WERI-Rb-1 (cell line): ENCODE measurements at regions not wholly inside any gene's neighbourhood (a gene's known extent, or its start where the extent isn't known, plus 50 kb on each side); places are given as distances from the start of the nearest gene placed in this dataset.
"Not testable (repeated sequence)": the region's sequence is repeated elsewhere in the genome, so short reads cannot be mapped to it uniquely, and the experiment has no call there.

Experiments
- DNase-seq: peaks from one replicate; pipeline ENCODE4 v3.0.0-alpha.2; 2020
- H3K27ac ChIP-seq: fragments of 250-450 bp; sonication (Bioruptor Pico); 2 replicates; pipeline ENCODE4 v1.5.1; 2020; ENCODE audit warnings: mild to moderate bottlenecking, moderate library complexity
- H3K27me3 ChIP-seq: fragments of 250-450 bp; sonication (Bioruptor Pico); 2 replicates; pipeline ENCODE4 v1.5.1; 2021; ENCODE audit warnings: mild to moderate bottlenecking, low read depth, moderate library complexity; ENCODE audit not compliant: insufficient read depth, severe bottlenecking
- H3K36me3 ChIP-seq: fragments of 250-450 bp; sonication (Bioruptor Pico); 2 replicates; pipeline ENCODE4 v1.5.1; 2020; ENCODE audit warnings: mild to moderate bottlenecking, moderate library complexity
- H3K4me3 ChIP-seq: 2 replicates; pipeline ENCODE4 v1.5.1; 2011; ENCODE audit warnings: low read depth, mild to moderate bottlenecking, control low read depth, low read length
- H3K9me3 ChIP-seq: fragments of 250-450 bp; sonication (Bioruptor Pico); 2 replicates; pipeline ENCODE4 v1.5.1; 2021; ENCODE audit warnings: mild to moderate bottlenecking, moderate library complexity; ENCODE audit not compliant: severe bottlenecking
- CTCF ChIP-seq: IDR thresholded peaks from 2 replicates; pipeline ENCODE4 v1.5.1; 2011; ENCODE audit warnings: low read depth, mild to moderate bottlenecking, control low read depth, inconsistent platforms, low read length

- Histone ChIP-seq H3K27me3 (no peaks in the 10 kb centered on the region), H3K9me3 (no peaks in the 10 kb centered on the region), H3K27ac (no peak overlapping the region), H3K4me3 (no peak overlapping the region), H3K36me3 (no peaks in the 10 kb centered on the region)
- no peak for DNase-seq
- TF ChIP-seq CTCF: no peak
Measured at GRCh38 chr13:89212186-89212585, 1541.0 kb downstream of the SLITRK5 start.

DNA sequence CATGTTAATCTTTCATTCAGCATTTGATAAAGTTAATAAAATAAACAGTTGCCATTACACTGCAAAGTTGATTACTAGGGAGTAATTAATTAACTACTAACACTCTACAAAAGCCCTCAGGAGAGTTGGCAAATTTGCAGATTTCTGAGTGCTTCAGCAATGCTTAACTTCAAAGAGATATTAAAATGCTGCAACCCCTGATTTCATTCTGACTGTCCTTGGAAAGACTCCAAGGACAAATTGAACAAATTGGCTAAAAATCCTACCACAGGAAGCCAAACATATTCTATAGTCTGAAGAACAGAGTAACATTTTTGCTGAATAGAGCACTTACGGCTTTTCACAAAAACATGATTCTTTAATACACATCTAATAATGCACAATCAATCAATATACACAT lies 1543.0 kb downstream of the SLITRK5 start:
- H3K27me3 ChIP-seq: no peaks in the 10 kb centered on the region
- H3K27ac ChIP-seq: no peak overlapping the region
- no peaks in the 10 kb centered on the region for H3K9me3 ChIP-seq
- H3K36me3 ChIP-seq: no peaks in the 10 kb centered on the region
- DNase-seq: no peak
- no peak for TF ChIP-seq CTCF
- H3K4me3 ChIP-seq: no peak overlapping the region

- H3K27ac ChIP-seq, H3K36me3 ChIP-seq, DNase-seq, H3K4me3 ChIP-seq, H3K9me3 ChIP-seq, H3K27me3 ChIP-seq: not testable (repeated sequence)
Measured at GRCh38 chr13:89215319-89215718, 1544.1 kb downstream of the SLITRK5 start.

GRCh38 chr13:89217813-89218212 lies 1546.6 kb downstream of the SLITRK5 start:
- Histone ChIP-seq H3K4me3 (no peak overlapping the region), H3K9me3 (no peaks in the 10 kb centered on the region), H3K27me3 (no peaks in the 10 kb centered on the region), H3K27ac (no peak overlapping the region), H3K36me3 (no peaks in the 10 kb centered on the region)
- TF ChIP-seq CTCF: no peak
- DNase-seq: no peak

- Histone ChIP-seq H3K36me3 (no peaks in the 10 kb centered on the region), H3K27me3 (no peaks in the 10 kb centered on the region), H3K27ac (no peak overlapping the region), H3K4me3 (no peak overlapping the region), H3K9me3 (no peaks in the 10 kb centered on the region)
- no peak for DNase-seq
- no peak for TF ChIP-seq CTCF
Measured at GRCh38 chr13:89221557-89222158, 1550.5 kb downstream of the SLITRK5 start.

- DNase-seq: no peak
- H3K27ac ChIP-seq: no peak overlapping the region
Measured at GRCh38 chr13:89227356-89227755, 1556.2 kb downstream of the SLITRK5 start.

More at GRCh38 chr13:89227356-89227755, 1556.2 kb downstream of the SLITRK5 start:
- Histone ChIP-seq H3K9me3 (no peaks in the 10 kb centered on the region), H3K4me3 (no peak overlapping the region), H3K27me3 (no peaks in the 10 kb centered on the region), H3K36me3 (no peaks in the 10 kb centered on the region)
- no peak for TF ChIP-seq CTCF
